ENCODE measurements at regions not wholly inside any gene's neighbourhood (a gene's known extent, or its start where the extent isn't known, plus 50 kb on each side); places are given as distances from the start of the nearest gene placed in this dataset.

DNA sequence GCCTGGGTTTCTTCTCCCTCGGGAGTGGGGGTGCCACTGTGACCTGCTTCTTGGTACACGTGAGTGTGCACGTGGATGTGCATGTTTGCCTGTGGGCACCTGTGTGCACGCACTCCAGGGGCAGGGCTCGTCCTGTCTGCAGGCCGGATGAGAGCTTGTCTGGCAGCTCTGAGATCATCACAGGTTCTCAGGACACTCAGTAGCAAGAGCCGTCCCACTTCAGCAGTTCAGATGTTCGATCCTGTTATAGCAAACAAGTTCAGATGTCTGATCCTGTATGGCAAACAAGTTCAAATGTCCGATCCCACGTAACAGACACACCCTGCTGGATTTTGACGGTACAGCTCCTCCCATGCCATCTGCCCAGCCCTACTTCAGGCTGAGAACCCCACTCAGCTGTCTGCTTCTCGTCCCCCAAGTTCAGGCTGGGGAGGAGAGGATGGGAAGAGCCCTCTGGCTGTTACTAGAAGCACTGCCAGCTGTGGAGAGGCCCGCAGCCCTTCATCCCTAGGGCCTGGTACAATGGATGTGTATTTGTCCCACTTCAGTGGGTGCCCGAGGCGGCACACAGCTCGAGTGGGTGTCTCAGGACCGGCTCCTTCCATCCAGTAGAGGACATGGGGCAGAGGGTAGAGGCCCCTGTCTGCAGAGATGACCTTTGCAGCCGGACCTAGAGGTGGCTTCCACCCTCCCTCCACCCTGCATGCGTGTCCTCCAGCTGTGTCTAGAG, 1126.9 kb downstream of the BRD1 start:
- DNase-seq = no peak

DNA sequence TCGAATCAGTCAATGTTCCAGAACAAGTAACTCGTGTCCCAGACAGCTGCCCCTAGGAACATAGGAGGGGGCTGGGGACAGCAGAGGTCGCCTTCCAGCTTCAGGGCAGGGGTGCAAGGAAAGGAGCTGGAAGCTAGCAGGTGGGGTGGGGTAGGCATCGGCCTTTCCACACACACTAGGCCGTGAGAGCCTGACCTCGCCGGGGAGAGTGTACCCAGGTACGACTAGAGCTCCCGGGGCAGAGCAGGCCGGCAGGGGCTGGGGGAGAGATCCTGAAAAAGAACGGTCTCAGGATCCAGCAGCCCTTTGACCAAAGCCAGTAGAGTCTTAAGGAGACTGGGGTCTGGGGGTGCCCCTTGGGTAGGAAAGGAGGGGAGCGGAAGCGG, 1127.5 kb downstream of the BRD1 start:
- no peak for DNase-seq

DNA sequence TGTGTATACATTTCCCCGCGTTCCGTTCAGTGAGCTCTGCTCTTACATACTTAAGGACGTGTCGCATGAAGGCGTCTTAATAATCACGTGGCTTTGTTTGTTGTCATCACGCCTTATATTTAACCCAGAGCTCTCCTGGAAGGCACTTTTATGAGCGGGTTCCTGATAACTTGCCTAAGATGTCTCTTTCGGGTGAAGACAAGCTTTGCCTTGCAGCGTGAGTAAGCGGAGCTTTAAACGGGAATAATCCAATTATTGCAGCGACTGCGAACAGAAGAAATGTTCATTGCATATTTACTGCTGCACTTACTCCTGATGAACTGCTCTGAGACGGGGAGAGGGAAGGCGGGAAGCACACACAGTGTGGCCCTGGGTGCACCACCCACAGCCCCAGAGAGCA, 1128.2 kb downstream of the BRD1 start:
- no peak for DNase-seq

DNA sequence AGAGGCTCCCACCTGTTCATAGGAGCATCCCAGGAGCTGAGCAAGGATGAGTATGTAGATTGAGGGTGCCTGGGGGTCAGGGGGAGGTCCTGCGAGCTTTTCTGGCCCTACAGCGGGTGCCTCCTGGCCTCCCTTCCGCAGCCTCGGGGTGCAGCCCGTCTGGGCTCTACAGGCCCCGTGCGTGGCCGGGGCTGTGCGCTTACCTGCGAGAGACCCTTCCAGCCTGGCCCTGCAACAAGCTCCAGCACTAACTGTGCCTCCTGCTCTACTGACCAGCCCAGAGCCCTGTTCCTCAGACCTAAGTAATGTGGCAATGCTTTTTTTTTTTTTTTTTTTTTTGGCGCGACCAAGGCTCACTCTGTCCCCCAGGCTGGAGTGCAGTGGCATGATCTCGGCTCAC, 1129.1 kb downstream of the BRD1 start:
- no peak for DNase-seq

DNA sequence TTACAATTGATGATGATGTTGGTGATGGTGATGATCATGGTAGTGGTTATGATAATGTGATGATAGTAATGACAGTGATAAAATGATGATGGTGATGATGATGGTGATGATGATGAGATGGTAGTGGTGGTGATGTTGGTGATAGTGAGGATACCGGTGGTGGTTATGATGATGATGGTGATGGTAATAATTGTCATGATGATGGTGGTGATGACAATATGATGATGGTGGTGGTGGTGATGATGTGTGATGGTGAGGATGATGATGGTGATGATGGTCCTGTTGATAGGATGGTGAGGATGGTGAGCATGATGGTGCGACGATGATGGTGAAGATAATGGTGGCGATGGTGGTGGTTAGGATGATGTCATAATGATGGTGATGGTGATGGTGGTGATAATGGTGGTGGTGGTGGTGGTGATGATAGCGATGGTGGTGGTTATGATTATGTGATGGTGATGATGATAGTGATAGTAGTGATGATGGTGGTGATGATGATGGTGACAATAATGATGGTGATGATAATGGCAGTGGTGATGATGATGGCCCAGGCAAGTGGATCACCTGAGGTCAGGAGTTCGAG, 1129.9 kb downstream of the BRD1 start:
- no peak for DNase-seq

DNA sequence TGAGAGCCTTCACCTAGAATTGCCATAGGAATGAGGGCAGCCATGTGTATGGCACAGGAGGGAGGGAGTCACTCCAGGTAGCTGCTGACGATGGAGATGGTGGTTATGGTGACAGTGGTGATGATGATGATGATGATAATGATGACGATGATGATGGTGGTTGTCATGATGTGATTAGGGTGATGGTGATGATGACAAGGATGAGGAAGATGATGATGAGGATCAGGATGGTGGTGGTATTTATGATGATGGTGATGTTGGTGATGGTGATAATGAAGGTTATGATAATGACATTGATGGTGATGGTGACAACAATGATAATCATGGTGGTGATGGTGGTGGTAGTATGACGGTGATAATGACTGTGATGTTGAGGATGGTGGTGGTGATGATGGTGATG, 1130.5 kb downstream of the BRD1 start:
- no peak for DNase-seq

DNA sequence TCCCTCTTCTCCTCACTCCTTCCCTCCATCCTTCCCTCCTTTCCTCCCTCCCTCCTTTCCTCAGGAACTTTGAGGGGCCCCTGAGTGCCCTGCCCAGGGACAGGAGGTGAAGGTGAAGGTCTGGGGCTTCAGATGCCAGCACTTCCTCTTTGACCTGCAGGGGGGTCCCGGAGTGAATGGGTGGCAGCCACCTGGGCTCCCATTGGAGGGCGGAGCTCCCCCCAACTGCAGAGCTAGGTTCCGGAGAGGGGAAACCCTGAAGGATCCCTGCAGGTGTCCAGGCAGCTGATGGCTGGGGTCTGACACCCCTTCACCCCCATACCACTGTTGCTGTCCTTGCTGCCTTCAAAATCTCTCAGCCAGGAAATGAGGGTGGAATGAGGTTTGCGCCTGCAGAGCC, 1131.3 kb downstream of the BRD1 start:
- no peak for DNase-seq

DNA sequence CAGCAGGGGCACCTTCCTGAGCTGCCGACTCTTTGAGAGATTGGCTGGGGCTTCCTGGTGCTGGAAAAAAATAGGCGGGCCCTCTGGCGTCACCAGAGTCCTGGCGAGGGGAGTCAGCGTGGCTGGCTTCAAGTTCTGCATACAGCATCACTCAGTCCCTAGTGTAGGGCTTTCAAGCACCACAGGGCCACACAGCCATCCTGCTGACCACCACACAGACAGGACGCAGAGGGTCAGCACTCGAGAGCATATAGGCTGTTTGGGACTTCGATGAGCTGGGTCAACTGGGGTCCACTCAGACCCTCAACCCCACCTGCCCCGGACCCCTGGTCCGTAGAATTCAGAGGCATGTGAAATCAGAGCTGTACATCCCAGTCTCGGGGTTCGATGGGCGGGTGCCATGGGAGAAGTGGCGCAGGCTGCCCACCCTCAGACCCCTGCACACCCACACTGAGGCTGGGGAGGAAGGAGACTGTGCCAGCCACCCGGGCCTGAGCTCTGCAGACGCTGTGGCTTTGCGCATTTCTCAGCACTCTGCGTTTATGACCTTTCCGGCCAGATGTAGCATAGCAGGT, 1131.9 kb downstream of the BRD1 start:
- DNase-seq = no peak

DNA sequence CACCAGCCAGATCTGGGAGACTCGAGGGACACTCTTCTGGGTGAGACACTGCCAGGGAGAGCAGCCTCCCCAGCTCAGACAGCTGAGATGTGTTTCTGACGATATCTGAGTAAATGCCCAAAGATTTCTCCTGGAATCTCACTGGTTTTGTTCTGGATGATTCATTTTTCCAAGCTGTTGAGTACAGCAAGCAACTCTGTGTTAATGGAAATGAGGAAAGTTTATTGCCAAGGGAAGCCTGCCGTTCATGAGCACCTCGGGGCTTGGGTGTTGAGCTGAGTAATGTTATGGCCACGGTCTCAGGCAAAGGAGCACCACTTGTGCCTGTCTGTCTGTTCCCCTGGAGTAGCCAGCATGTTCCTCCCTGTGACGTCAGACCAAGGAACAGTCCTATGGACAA, 1132.4 kb downstream of the BRD1 start:
- no peak for DNase-seq

DNA sequence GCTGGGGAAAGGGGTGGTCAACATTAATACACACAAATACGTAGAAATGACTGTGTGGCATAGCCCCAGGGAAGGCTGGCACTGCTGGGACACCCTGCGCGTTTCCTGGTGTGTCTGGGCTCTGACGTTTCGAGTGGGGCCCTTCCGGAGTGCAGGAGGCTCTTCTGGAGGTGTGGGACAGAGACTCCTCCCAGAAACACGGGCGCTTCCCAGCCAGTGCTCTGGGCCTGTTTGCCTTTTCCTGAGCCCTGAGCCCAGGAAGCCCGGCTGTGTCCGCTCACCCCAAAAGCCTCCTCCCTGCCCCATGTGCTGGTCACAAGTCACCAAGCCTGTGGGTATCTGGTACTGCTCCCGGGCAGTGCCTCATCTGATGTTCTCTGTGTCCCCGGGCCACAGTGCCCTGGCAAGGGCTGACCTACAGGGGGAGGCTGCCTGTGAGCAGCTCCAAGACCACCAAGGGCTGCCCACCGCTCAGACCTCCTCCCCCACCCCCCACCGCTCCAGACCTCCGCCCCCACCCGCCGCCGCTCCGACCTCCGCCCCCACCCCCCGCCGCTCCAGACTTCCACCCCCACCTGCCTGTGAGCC, 1133.3 kb downstream of the BRD1 start:
- no peak for DNase-seq

DNA sequence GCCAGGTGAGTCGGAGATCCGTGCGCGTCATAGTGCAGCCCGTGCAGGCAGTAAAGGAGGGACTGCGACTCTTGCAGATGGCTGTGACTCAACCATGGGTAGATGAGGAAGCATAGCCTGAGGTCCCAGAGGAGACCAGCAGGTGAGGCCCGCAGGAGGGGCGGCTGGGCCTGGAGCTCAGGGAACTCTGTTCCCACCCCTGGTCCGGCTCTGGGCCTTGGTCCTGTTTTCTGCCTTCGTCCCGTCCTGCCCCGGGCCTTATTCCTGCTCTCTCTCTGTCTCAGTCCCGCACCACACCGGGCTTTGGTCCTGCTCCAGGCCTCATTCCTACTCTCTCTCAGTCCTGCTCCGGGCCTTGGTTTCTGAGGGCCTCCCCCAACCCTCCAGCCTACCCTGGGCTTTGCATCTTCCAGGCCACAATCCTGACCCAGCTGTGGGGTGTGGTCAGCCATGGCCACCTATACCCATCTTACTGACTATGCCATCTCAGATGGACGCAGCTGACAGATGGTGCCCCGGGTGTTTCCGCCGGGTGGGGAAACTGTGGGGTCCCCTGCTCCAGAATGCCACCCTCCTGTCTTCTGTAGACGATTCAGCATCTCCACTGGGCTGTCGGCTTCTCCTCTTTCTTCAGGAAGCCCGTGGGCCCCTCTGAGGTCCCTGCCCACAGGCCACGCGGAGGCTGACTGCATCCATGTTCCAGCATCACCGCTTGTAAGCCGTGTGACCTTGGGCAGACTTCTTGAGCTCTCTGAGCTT, 1134.1 kb downstream of the BRD1 start:
- DNase-seq = no peak

DNA sequence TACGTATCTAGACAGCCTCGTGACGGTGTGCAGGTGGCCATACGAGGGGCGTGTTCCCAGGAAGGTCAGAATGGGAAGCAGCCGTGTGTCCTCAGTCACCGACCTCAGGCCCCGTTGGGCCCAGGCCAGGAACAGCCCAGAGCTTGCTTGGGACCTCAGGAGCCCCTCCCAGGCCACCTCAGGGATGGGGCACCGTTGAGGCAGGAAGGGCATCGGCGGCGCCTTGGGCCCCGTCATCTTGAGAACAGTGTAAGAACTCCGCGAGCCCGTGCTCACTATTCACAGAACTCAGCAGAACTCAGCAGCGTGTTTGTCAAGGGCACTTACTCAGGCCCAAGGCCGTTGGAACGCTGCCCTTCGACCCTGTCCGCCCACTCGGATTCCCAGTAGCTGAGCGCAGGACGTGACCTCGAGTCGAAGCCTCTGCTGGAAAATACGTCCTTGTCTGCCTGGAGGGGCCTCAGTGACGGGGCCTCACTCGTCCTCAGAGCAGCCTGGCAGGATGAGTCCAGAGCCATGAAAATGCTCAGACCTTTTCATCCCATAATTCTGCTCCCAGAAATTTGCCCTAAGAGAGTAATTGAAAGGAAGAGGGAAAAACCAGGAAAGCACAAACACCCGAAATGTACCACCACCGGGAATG, 1134.8 kb downstream of the BRD1 start:
- no peak for DNase-seq

DNA sequence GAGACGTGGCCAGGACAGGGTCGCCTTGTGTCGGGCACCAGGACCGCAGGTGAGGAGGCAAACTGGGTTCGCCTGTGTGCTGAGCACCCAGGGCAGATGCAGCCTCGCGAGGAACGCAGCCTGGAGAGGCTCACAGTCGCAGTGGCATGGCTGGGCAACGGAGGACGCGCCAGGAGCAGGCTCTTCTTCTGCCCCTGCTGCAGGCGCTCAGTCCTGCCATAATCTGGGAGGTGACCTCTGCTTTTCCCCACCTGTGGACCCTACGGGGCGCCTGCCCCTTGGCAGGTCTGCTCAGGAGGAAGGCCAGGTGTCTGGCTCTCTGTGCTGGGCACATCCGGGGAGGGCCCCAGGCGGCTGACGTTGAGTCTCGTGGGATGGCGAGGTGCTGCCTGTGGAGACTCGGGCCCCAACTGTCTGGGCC, 1136.2 kb downstream of the BRD1 start:
- no peak for DNase-seq

DNA sequence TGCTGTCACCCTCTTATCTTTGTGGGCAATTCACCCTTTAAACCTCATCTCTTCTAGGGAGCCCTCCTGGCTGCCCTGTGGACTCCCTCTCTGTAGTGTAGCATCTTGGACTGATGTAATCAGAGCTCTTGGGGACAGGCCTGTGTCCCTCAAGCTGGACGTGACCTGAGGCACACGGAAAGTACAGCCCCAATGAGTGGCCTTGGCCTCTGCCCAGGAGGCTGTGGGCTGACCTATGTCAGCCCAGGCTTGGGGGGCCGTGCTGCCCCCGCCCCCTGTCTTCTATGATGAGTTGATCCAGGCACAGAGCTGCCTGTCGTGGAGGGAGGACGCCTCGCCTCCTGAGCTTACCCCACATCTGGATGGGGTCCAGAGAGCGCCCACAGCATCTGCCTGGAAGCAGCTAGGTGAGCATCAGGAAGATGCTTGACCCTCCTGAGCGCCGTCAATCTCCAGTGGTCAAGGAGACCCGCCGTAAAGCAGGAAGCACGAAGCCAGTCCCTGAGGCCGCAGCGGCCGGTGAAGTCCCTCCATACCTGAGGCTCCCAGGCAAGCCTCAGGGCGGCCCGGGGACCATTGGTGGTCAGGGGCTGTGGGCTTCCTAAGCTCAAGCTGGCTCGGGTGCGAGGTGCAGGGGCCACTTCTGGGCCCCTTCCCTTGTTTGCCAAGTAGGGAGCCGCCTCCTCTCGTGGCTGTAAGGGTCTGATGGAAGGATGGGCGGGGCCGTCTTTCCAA, 1136.9 kb downstream of the BRD1 start:
- DNase-seq = no peak

DNA sequence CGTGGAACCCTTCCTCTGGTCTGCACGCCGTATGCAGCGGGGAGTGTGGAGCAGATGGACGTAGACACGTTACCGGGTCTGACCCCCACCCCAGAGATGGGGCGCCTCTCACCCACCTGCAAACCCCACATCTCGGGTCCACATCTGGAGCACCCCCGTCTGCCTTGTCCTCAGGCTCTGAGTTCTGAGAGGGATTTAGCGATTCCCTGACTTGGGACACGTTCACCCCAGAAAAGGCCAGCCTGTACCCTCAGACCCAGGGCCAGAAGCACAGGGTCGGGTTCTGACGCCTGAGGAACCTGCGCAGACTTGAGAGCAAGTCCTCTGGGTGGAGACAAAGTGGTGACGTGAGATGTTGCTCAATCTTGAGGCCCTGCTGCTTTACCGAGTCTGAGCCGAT, 1138.5 kb downstream of the BRD1 start:
- no peak for DNase-seq

DNA sequence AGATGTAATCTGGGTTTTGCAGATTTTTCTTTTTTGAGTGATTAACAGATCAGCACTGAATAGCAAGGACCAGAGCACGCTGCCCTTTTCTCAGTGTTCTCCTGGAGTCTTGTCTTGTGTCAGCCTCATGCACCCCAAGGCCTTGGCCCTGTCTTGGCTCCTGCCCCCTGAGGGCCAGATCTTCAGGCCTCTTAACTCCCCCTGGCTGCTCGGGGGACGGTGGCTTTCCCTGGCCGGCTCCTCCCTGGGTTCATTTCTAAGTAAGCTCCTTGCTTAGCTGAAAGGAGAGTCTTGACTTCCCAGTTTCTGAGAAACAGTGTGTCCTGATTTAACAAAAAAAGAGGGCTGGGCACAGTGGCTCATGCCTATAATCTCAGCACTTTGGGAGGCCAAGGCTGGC, 1139.3 kb downstream of the BRD1 start:
- DNase-seq = no peak

DNA sequence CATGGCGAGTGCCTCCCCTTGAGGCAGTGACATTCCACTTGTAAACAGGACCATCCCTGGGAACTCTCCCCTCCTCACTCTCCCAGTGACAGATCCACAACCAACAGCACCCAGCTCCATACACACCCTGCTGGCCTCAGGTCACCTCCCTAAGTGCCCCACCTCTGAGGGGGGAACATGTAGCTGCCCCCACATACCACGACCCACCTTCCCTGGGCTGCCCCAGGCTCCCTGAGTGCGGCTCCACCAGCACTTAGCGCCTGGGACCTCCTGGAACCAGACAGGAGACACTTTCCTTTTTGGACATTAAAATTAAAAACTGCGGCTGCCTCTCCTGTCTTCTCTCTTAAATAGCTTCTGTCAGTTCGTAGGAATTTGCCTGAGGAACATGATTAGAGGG, 1140.1 kb downstream of the BRD1 start:
- DNase-seq = no peak

DNA sequence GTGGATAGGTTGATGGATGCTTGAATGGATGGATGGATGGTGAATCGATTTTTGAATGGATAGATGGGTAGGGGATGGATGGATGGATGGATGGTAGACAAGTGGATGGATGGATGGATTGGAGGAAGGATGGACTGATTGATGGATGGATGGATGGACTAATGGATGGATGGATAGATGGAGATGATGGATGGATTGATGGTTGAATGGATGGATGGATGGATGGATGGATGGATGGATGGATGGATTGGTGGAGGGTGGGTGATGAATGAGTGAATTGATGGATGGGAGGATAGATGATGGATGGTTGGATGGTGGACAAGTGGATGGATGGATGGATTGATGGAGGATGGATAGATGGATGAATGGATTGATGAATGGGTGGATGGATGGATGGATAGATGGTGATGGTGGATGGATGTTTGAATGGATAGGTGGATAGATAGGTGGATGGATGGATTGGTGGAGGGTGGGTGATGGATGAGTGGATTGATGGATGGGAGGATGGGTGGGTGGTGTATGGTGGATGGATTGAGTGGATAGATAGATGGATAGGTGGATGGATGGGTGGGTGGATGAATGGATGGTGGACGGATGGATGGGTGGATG, 1140.9 kb downstream of the BRD1 start:
- no peak for DNase-seq

DNA sequence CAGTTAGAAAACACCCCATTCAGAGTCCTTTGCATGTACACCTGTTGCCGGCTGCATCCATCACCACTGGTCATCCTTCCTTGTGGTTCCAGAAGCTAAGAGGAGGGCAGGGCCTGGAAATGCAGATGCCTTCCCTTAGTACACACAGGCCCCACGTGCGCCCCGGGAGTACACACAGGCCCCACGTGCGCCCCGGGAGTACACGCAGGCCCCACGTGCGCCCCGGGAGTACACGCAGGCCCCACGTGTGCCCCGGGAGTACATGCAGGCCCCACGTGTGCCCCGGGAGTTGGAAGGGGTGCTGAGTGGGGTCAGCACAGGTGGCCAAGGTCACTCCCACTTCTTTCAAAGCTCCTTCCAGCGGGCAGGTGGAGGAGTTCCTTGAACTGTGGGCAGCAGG, 1141.9 kb downstream of the BRD1 start:
- DNase-seq = no peak

DNA sequence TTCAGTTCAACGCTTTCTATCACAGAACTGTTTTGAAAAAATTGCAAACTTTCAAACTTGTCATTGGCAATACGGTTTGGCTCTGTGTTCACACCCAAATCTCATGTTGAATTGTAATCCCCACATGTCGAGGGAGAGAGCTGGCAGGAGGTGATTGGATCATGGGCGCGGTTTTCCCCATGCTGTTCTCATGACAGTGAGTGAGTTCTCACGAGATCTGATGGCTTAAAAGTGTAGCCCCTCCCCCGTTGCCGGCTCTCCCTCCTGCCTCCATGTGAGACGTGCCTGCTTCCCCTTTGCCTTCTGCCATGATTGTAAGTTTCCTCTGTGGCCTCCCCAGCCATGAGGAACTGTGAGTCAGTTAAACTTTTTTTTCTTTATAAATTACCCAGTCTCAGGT, 1144.0 kb downstream of the BRD1 start:
- DNase-seq = no peak

DNA sequence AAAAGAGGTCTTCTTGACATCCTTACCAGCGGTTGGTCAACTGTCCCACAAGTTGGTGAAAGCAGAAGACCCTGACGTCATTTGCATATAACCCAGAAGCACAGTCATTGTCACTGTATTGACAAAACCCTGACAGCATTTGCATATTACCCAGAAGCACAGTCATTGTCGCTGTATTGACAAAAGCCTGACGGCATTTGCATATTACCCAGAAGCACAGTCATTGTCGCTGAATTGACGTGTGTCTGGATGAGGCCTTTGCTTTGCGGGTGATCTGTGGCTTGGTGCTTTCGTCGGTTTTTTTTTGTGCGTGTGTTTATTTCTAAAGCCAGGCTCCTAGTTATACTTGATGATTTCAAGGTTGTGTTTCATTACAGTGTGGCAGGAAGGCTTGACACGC, 1145.2 kb downstream of the BRD1 start:
- DNase-seq = no peak

DNA sequence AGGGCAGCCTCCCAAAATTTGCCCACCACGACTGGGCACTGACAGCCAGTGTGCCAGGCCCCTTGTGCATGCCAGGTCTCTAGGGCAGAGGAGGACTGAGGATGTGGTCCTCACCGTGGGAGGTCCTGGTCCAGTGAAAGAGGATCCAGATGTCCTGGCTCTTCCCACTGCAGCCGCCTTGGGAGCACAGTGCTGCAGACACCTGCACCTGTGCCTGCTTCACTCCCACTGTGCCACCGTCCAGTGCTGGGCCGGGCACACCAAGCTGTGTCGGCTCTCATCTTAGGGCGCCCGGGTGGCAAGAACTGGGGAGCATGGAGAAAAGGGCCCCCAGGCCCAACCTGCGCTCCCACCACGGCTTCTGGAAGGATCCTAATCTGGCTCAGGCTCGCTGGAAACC, 1147.1 kb downstream of the BRD1 start:
- no peak for DNase-seq

All from stimulated activated CD4-positive, alpha-beta T cell treated with anti-CD3 and anti-CD28 coated beads, Interleukin-4, amount 100 ng/mL, for 24 hours (primary cell).